Osteocyte (in vitro differentiated cells): ENCODE measurements at regions not wholly inside any gene's neighbourhood (a gene's known extent, or its start where the extent isn't known, plus 50 kb on each side); places are given as distances from the start of the nearest gene placed in this dataset.

Source experiments
- DNase-seq: peaks from one replicate; pipeline ENCODE4 v3.0.0; 2021; ENCODE audit warnings: mixed read lengths; ENCODE audit not compliant: unreplicated experiment; ENCODE audit errors: extremely low spot score
- H3K27ac Mint-ChIP-seq: one replicate; pipeline ENCODE4 v1.8.0; 2021; ENCODE audit warnings: mild to moderate bottlenecking, mixed read lengths; ENCODE audit not compliant: unreplicated experiment
- H3K27me3 Mint-ChIP-seq: one replicate; pipeline ENCODE4 v1.8.0; 2021; ENCODE audit warnings: mixed read lengths; ENCODE audit not compliant: unreplicated experiment
- H3K36me3 Mint-ChIP-seq: one replicate; pipeline ENCODE4 v1.8.0; 2021; ENCODE audit warnings: mixed read lengths; ENCODE audit not compliant: unreplicated experiment
- H3K4me1 Mint-ChIP-seq: one replicate; pipeline ENCODE4 v1.8.0; 2021; ENCODE audit warnings: mixed read lengths; ENCODE audit not compliant: unreplicated experiment
- H3K4me3 Mint-ChIP-seq: one replicate; pipeline ENCODE4 v1.8.0; 2021; ENCODE audit warnings: mild to moderate bottlenecking, moderate library complexity, mixed read lengths; ENCODE audit not compliant: unreplicated experiment
- H3K9me3 Mint-ChIP-seq: one replicate; pipeline ENCODE4 v1.8.0; 2021; ENCODE audit warnings: mixed read lengths; ENCODE audit not compliant: unreplicated experiment
- TF ChIP-seq, protein P1 (sequence below): fragments of 200-600 bp; sonication (generic); IDR thresholded peaks from 2 replicates; pipeline ENCODE4 v1.5.0; 2021; ENCODE audit warnings: antibody characterized with exemption, mild to moderate bottlenecking, moderate library complexity

DNA sequence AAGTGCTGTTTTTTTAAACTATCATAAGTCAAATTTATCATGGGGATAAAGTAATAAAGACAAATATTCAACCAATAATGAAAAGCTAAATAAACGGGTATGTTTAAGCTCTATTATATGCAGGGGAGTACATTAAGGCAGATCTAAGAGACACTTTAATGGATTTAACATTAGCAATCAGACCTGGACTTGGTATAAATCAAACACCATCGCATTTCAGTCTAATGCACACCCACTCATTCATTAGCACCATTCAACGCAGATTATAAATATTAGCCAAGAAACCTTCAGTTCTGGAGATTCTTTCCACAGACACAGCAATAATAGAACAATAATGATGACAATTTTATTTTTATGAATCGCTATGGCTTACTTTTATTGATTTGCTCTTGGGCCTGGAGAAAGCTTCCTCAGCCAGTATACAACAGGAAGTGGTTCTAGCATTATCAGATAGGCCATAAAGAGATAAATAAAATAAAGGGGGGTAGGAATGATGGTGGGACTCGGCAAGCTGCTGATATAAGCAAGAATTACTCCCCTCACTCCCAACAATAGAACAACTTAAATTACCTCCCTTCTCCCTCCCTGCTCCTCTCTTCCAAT is 172.2 kb downstream of the PSAT1 start:
- Mint-ChIP-seq H3K4me3 (no peak overlapping the region), H3K27me3 (no peaks in the 10 kb centered on the region), H3K9me3 (peaks cover 10% of the 10 kb centered on the region), H3K4me1 (no peaks in the 10 kb centered on the region), H3K27ac (no peak overlapping the region), H3K36me3 (no peaks in the 10 kb centered on the region)
- TF ChIP-seq, protein P1, sequence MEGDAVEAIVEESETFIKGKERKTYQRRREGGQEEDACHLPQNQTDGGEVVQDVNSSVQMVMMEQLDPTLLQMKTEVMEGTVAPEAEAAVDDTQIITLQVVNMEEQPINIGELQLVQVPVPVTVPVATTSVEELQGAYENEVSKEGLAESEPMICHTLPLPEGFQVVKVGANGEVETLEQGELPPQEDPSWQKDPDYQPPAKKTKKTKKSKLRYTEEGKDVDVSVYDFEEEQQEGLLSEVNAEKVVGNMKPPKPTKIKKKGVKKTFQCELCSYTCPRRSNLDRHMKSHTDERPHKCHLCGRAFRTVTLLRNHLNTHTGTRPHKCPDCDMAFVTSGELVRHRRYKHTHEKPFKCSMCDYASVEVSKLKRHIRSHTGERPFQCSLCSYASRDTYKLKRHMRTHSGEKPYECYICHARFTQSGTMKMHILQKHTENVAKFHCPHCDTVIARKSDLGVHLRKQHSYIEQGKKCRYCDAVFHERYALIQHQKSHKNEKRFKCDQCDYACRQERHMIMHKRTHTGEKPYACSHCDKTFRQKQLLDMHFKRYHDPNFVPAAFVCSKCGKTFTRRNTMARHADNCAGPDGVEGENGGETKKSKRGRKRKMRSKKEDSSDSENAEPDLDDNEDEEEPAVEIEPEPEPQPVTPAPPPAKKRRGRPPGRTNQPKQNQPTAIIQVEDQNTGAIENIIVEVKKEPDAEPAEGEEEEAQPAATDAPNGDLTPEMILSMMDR = no peak
- DNase-seq = no peak

DNA sequence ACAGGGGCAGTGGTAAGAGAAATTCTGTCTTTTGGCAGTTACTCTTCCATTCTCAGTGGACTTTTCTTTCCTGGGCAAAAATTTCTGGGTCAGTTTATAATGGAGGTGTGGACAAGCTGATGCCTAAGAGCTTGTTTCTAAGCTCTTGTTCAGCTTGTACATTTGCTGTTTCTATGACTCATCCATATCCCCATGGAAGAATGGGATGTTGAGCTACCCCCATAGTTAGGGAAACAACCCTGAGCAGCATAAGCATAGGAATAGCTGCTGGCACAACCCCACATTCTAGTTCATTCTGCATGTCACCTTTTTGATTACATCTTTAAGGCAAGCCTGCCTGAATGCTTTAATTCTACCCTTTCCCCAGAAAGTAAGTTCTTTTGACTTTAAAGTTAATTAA is 173.3 kb downstream of the PSAT1 start:
- H3K9me3 Mint-ChIP-seq = peaks cover 10% of the 10 kb centered on the region
- no peak overlapping the region for H3K27ac Mint-ChIP-seq

DNA sequence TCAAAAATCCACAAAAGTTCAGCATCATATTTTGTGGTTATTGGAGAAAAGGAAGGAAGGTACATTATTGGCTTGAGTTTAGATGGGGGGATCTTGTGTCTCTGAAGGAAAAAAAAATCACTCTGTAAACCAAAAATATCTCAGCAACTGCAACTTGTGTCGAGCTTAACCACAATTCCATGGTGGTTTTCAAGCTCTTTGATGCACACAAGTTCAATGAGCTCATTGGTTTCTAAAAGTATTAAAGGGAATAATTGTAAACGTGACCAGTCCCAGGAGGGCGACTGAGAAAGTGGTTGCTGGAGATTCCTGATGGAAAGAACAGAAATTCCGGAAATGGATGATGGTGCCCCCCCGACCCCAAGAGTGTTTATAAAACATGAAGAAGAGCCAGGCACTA is 173.8 kb downstream of the PSAT1 start:
- Mint-ChIP-seq H3K9me3 (peaks cover 10% of the 10 kb centered on the region), H3K27ac (no peak overlapping the region), H3K36me3 (no peaks in the 10 kb centered on the region), H3K4me3 (no peak overlapping the region), H3K4me1 (no peaks in the 10 kb centered on the region), H3K27me3 (no peaks in the 10 kb centered on the region)
- TF ChIP-seq, protein P1 = no peak
- no peak for DNase-seq

More for the DNA sequence above, 173.3 kb downstream of the PSAT1 start:
- Mint-ChIP-seq H3K27me3 (no peaks in the 10 kb centered on the region), H3K4me3 (no peak overlapping the region), H3K4me1 (no peaks in the 10 kb centered on the region), H3K36me3 (no peaks in the 10 kb centered on the region)
- TF ChIP-seq, protein P1 = no peak
- DNase-seq = no peak

DNA sequence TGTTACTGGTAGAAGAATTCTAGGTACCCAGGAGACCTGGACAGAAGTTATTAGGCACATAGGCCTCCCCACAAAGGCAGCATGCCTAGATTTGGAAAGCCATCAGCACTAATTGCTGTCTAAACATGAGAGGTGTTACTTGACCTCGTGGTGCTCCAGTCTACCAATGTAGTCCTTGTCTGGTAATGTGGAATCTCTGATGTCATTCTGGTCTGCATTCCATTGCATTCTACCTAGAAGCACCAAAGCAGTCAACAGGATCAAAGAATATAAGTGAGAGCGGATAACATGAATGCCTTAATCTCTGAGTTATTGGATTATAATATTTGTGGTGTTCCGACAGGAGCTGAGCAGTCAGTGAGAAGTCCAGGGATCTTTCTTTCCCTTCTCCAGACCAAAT is 175.2 kb downstream of the PSAT1 start:
- no peaks in the 10 kb centered on the region for H3K36me3 Mint-ChIP-seq

DNA sequence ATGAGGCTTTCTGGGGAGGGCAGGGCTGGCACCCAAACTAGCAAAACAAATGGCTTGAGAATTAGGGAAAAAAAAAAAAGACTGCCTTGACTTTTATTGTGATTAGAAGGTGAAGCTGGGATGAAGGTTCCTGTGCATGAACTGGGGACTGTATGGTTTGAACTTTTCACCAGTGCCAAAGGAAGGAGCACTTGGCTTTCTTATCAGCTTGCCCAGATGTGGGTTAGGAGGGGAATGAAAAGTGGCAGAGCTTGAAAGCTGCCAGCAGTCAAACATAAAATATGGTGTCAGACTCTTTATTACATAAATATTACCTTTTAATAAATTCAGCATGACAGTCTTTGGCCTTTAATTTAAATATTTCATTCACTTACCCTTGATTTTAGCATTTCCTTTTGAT is 182.5 kb downstream of the PSAT1 start:
- peaks cover 17% of the 10 kb centered on the region for H3K9me3 Mint-ChIP-seq
- H3K27ac Mint-ChIP-seq = no peak overlapping the region
- no peak for DNase-seq
- H3K4me1 Mint-ChIP-seq = no peaks in the 10 kb centered on the region
- peaks cover 2% of the 10 kb centered on the region for H3K36me3 Mint-ChIP-seq
- no peaks in the 10 kb centered on the region for H3K27me3 Mint-ChIP-seq
- TF ChIP-seq, protein P1 = no peak
- H3K4me3 Mint-ChIP-seq = no peak overlapping the region

More for the DNA sequence above, 175.2 kb downstream of the PSAT1 start:
- Mint-ChIP-seq H3K27me3 (no peaks in the 10 kb centered on the region), H3K4me1 (no peaks in the 10 kb centered on the region), H3K9me3 (peaks cover 10% of the 10 kb centered on the region), H3K4me3 (no peak overlapping the region), H3K27ac (no peak overlapping the region)
- TF ChIP-seq, protein P1 = no peak
- no peak for DNase-seq
